Liver (tissue), 3 donors: ENCODE measurements at regions not wholly inside any gene's neighbourhood (a gene's known extent, or its start where the extent isn't known, plus 50 kb on each side); places are given as distances from the start of the nearest gene placed in this dataset.
"Not testable (repeated sequence)": the region's sequence is repeated elsewhere in the genome, so short reads cannot be mapped to it uniquely, and the experiment has no call there.

Experiments
- ATF3 ChIP-seq: IDR thresholded peaks from 2 replicates; pipeline ENCODE4 v1.6.1; 2016; ENCODE audit warnings: antibody characterized with exemption
- CTCF ChIP-seq: fragments of 150-350 bp; IDR thresholded peaks from 2 replicates; pipeline ENCODE4 v1.5.1; 2017; ENCODE audit warnings: improper control_type of control experiment, low read depth, low read length; ENCODE audit not compliant: missing input control
- FOXA1 ChIP-seq: IDR thresholded peaks from 2 replicates; pipeline ENCODE4 v1.6.1; 2016; ENCODE audit warnings: antibody characterized with exemption
- GABPA ChIP-seq, 2 donors: IDR thresholded peaks in 1 of 2; conservative IDR thresholded peaks in 1 of 2; 2 replicates each; pipeline ENCODE4 v1.6.1; 2016; ENCODE audit warnings: antibody characterized with exemption in 2 of 2, mild to moderate bottlenecking in 1 of 2, moderate library complexity in 1 of 2
- MAX ChIP-seq: IDR thresholded peaks from 2 replicates; pipeline ENCODE4 v1.6.1; 2016; ENCODE audit warnings: antibody characterized with exemption
- TAF1 ChIP-seq: conservative IDR thresholded peaks from 2 replicates; pipeline ENCODE4 v1.6.1; 2016; ENCODE audit warnings: antibody characterized with exemption, mild to moderate bottlenecking
- YY1 ChIP-seq: IDR thresholded peaks from 2 replicates; pipeline ENCODE4 v1.6.1; 2016; ENCODE audit warnings: antibody characterized with exemption, mild to moderate bottlenecking
- donor health status: healthy.
- donor health status: healthy.

GRCh38 chr2:91568391-91569338 is 2877.2 kb downstream of the RPIA start:
- not testable (repeated sequence) for TF ChIP-seq ATF3; CTCF; YY1; MAX; FOXA1; GABPA (IDR thresholded peaks at IDR 0.05 in 1 of 2, conservative IDR thresholded peaks at IDR 0.05 in 1 of 2); TAF1
